Thyroid gland (tissue), 4 donors: ENCODE measurements at regions not wholly inside any gene's neighbourhood (a gene's known extent, or its start where the extent isn't known, plus 50 kb on each side); places are given as distances from the start of the nearest gene placed in this dataset.

ENCODE experiments used
- DNase-seq, 2 donors: peaks; one replicate each; pipeline ENCODE4 v3.0.0-alpha.2; 2019
- H3K27ac ChIP-seq, 3 donors: fragments of 200-600 bp; sonication (generic); 1 replicate in 2 of 3; 2 replicates in 1 of 3; pipeline ENCODE4 v1.5.1; 2016 to 2019; ENCODE audit warnings: mild to moderate bottlenecking in 1 of 3, moderate library complexity in 1 of 3
- H3K27me3 ChIP-seq: fragments of 200-600 bp; sonication (generic); one replicate; pipeline ENCODE4 v1.5.1; 2019
- H3K36me3 ChIP-seq, 2 donors: fragments of 200-600 bp; sonication (generic); one replicate each; pipeline ENCODE4 v1.5.1; 2016 to 2019
- H3K4me1 ChIP-seq, 2 donors: fragments of 200-600 bp; sonication (generic); one replicate each; pipeline ENCODE4 v1.5.1; 2017 to 2019
- H3K4me3 ChIP-seq, 3 donors: fragments of 200-600 bp; sonication (generic); replicated peaks in 1 of 3; 1 replicate in 2 of 3; 2 replicates in 1 of 3; pipeline ENCODE4 v1.5.1; 2016; ENCODE audit warnings: mild to moderate bottlenecking in 1 of 3
- H3K9me3 ChIP-seq: fragments of 200-600 bp; sonication (generic); one replicate; pipeline ENCODE4 v1.5.1; 2017
- CTCF ChIP-seq, 6 experiments: fragments of 200-600 bp in 3 of 6; fragments of 450-650 bp in 3 of 6; sonication (generic) in 3 of 6; IDR thresholded peaks; one replicate each; pipeline ENCODE4 v1.5.1; 2016 to 2019; ENCODE audit warnings: antibody characterized with exemption in 6 of 6, mild to moderate bottlenecking in 2 of 6, inconsistent platforms in 1 of 6, moderate library complexity in 1 of 6
- POLR2A ChIP-seq, 2 donors: fragments of 450-650 bp; IDR thresholded peaks; one replicate each; pipeline ENCODE4 v1.6.1; 2017; ENCODE audit warnings: antibody characterized with exemption in 2 of 2, mild to moderate bottlenecking in 2 of 2, moderate library complexity in 1 of 2
- WGBS, 2 donors: methylation state at CpG; one replicate each; pipeline ENCODE4 v1.1.5; 2017; 5-methylcytosine and 5-hydroxymethylcytosine counted together
- intact Hi-C: fragments of 100-400 bp; cut with DNase I; formaldehyde crosslinking; loops from one replicate; pipeline ENCODE4 v1.15.1; 2023

GRCh38 chr14:75333606-75334548 lies 55.2 kb downstream of the FOS start:
- Histone ChIP-seq H3K36me3 (no peaks in the 10 kb centered on the region), H3K4me1 (peaks cover 0 to 4% of the 10 kb centered on the region in 2 donors), H3K9me3 (no peaks in the 10 kb centered on the region), H3K27ac (peak overlapping the region in 2 of 3 donors; percentile 25 to 48), H3K4me3 (no peak overlapping the region), H3K27me3 (no peaks in the 10 kb centered on the region)
- TF ChIP-seq POLR2A (IDR thresholded peaks at IDR 0.05), result no peak
- TF ChIP-seq CTCF (IDR thresholded peaks at IDR 0.05), result no peak
- WGBS, 2 donors, result 82 to 93% methylated on average over 29 to 30 of the region's 36 CpGs
- DNase-seq, result peak; percentile 9 to 17
- intact Hi-C loops, result no loop called here

GRCh38 chr14:75334549-75335051 lies 56.0 kb downstream of the FOS start:
- 56 to 66% methylated on average over 10 of the region's 10 CpGs for WGBS, 2 donors
- Histone ChIP-seq H3K4me1 (peaks cover 0 to 6% of the 10 kb centered on the region in 2 donors), H3K27ac (peak overlapping the region in 1 of 3 donors; percentile 25), H3K4me3 (no peak overlapping the region), H3K27me3 (no peaks in the 10 kb centered on the region), H3K36me3 (no peaks in the 10 kb centered on the region), H3K9me3 (no peaks in the 10 kb centered on the region)
- DNase-seq, result no peak
- no peak for TF ChIP-seq POLR2A (IDR thresholded peaks at IDR 0.05)
- no peak for TF ChIP-seq CTCF (IDR thresholded peaks at IDR 0.05)
- intact Hi-C loops, result no loop called here

GRCh38 chr14:75335571-75335970 lies 56.9 kb downstream of the FOS start:
- DNase-seq, result no peak
- Histone ChIP-seq H3K9me3 (no peaks in the 10 kb centered on the region), H3K4me3 (no peak overlapping the region), H3K4me1 (peaks cover 0 to 14% of the 10 kb centered on the region in 2 donors), H3K27ac (no peak overlapping the region), H3K27me3 (no peaks in the 10 kb centered on the region), H3K36me3 (no peaks in the 10 kb centered on the region)
- intact Hi-C loops, result no loop called here
- whole genome bisulfite sequencing, 2 donors, result 83 to 86% methylated on average over 6 of the region's 6 CpGs
- TF ChIP-seq CTCF (IDR thresholded peaks at IDR 0.05) (no peak), POLR2A (IDR thresholded peaks at IDR 0.05) (no peak)

GRCh38 chr14:75338398-75338797 lies 59.8 kb downstream of the FOS start:
- no peak overlapping the region for H3K4me3 ChIP-seq
- H3K27me3 ChIP-seq, result no peaks in the 10 kb centered on the region
- intact Hi-C loops, result no loop called here
- H3K36me3 ChIP-seq, result no peaks in the 10 kb centered on the region
- TF ChIP-seq CTCF (IDR thresholded peaks at IDR 0.05), result no peak
- TF ChIP-seq POLR2A (IDR thresholded peaks at IDR 0.05), result no peak
- no peaks in the 10 kb centered on the region for H3K9me3 ChIP-seq
- DNase-seq, result no peak
- H3K27ac ChIP-seq, result no peak overlapping the region
- H3K4me1 ChIP-seq, result peaks cover 0 to 30% of the 10 kb centered on the region in 2 donors

GRCh38 chr14:75339059-75339458 lies 60.4 kb downstream of the FOS start:
- Histone ChIP-seq H3K27ac (no peak overlapping the region), H3K9me3 (no peaks in the 10 kb centered on the region), H3K4me1 (peaks cover 0 to 30% of the 10 kb centered on the region in 2 donors), H3K27me3 (no peaks in the 10 kb centered on the region), H3K4me3 (no peak overlapping the region), H3K36me3 (no peaks in the 10 kb centered on the region)
- TF ChIP-seq CTCF (IDR thresholded peaks at IDR 0.05) (no peak), POLR2A (IDR thresholded peaks at IDR 0.05) (no peak)
- WGBS, 2 donors, result 44 to 58% methylated on average over 4 of the region's 4 CpGs
- DNase-seq, result no peak
- intact Hi-C loops, result no loop called here
